GM23338 (cell line): ENCODE measurements at regions not wholly inside any gene's neighbourhood (a gene's known extent, or its start where the extent isn't known, plus 50 kb on each side); places are given as distances from the start of the nearest gene placed in this dataset.
A peak's percentile ranks its signal among the peaks of the same experiment; 100 is the strongest.

Source experiments
- ATAC-seq: fragments of 200-7000 bp; cut with Tn5 transposase; 3 replicates; pipeline ENCODE4 v1.9.1; 2020
- DNase-seq: peaks from one replicate; pipeline ENCODE4 v3.0.0-alpha.2; 2015; ENCODE audit warnings: low spot score
- H2AFZ ChIP-seq: fragments of 200-600 bp; sonication (generic); 2 replicates; pipeline ENCODE4 v1.8.0; 2016; ENCODE audit warnings: antibody characterized with exemption, mild to moderate bottlenecking, moderate library complexity
- H3F3A ChIP-seq: fragments of 200-600 bp; sonication (generic); replicated peaks from 2 replicates; pipeline ENCODE4 v1.8.0; 2017; ENCODE audit warnings: antibody characterized with exemption, mixed run types, low read depth
- H3K27ac ChIP-seq: fragments of 200-600 bp; sonication (generic); 2 replicates; pipeline ENCODE4 v1.6.1; 2016; ENCODE audit warnings: low read depth
- H3K27me3 ChIP-seq: fragments of 200-600 bp; sonication (generic); 2 replicates; pipeline ENCODE4 v1.8.0; 2016; ENCODE audit warnings: mild to moderate bottlenecking, mixed run types, moderate library complexity; ENCODE audit not compliant: insufficient read depth
- H3K36me3 ChIP-seq: fragments of 200-600 bp; sonication (generic); 2 replicates; pipeline ENCODE4 v1.8.0; 2016; ENCODE audit warnings: mild to moderate bottlenecking; ENCODE audit not compliant: insufficient read depth
- H3K4me1 ChIP-seq: fragments of 200-600 bp; sonication (generic); 2 replicates; pipeline ENCODE4 v1.8.0; 2016; ENCODE audit warnings: mild to moderate bottlenecking, moderate library complexity; ENCODE audit not compliant: insufficient read depth
- H3K4me2 ChIP-seq: fragments of 200-600 bp; sonication (generic); 2 replicates; pipeline ENCODE4 v1.7.1; 2017; ENCODE audit warnings: mixed run types
- H3K4me3 ChIP-seq: fragments of 200-600 bp; sonication (generic); 2 replicates; pipeline ENCODE4 v1.6.1; 2016; ENCODE audit warnings: mixed run types
- H3K79me2 ChIP-seq: fragments of 200-600 bp; sonication (generic); replicated peaks from 2 replicates; pipeline ENCODE4 v1.8.0; 2017; ENCODE audit warnings: mild to moderate bottlenecking; ENCODE audit not compliant: insufficient read depth
- H3K9me2 ChIP-seq: fragments of 200-600 bp; sonication (generic); 2 replicates; pipeline ENCODE4 v1.8.0; 2017; ENCODE audit not compliant: insufficient read depth
- H4K20me1 ChIP-seq: fragments of 200-600 bp; sonication (generic); replicated peaks from 2 replicates; pipeline ENCODE4 v1.8.0; 2017; ENCODE audit warnings: mild to moderate bottlenecking; ENCODE audit not compliant: insufficient read depth
- H3K27ac Mint-ChIP-seq: 2 replicates; pipeline ENCODE4 v1.8.0; 2020; ENCODE audit warnings: inconsistent platforms, mild to moderate bottlenecking, moderate library complexity, mixed read lengths
- H3K27me3 Mint-ChIP-seq: 3 replicates; pipeline ENCODE4 v1.8.0; 2022; ENCODE audit warnings: low read depth, mild to moderate bottlenecking, moderate library complexity, mixed read lengths, inconsistent platforms; ENCODE audit not compliant: insufficient read depth, poor library complexity
- H3K36me3 Mint-ChIP-seq: 3 replicates; pipeline ENCODE4 v1.8.0; 2021; ENCODE audit warnings: low read depth, mild to moderate bottlenecking, inconsistent platforms, moderate library complexity, mixed read lengths
- H3K4me1 Mint-ChIP-seq: 3 replicates; pipeline ENCODE4 v1.8.0; 2020; ENCODE audit warnings: mild to moderate bottlenecking, inconsistent platforms, mixed read lengths
- H3K4me3 Mint-ChIP-seq: 3 replicates; pipeline ENCODE4 v1.8.0; 2021; ENCODE audit warnings: moderate library complexity, mild to moderate bottlenecking, inconsistent platforms, mixed read lengths
- H3K9me3 Mint-ChIP-seq: 3 replicates; pipeline ENCODE4 v1.8.0; 2020; ENCODE audit warnings: moderate library complexity, mild to moderate bottlenecking, inconsistent platforms, mixed read lengths
- CREB1 ChIP-seq: fragments of 250-450 bp; sonication (Bioruptor Pico); IDR thresholded peaks from 2 replicates; pipeline ENCODE4 v1.5.0; 2020; ENCODE audit warnings: low read depth, mild to moderate bottlenecking, moderate library complexity
- ETS1 ChIP-seq: IDR thresholded peaks from 2 replicates; pipeline ENCODE4 v1.6.1; 2016; ENCODE audit warnings: antibody characterized with exemption
- EZH2phosphoT487 ChIP-seq: fragments of 200-600 bp; sonication (generic); IDR thresholded peaks from one replicate; pipeline ENCODE4 v1.8.1; 2018; ENCODE audit warnings: antibody characterized with exemption; ENCODE audit not compliant: unreplicated experiment
- JUNB ChIP-seq: IDR thresholded peaks from one replicate; pipeline ENCODE4 v1.6.1; 2016; ENCODE audit warnings: antibody characterized with exemption; ENCODE audit not compliant: unreplicated experiment
- NANOG ChIP-seq: IDR thresholded peaks from 2 replicates; pipeline ENCODE4 v1.6.1; 2016; ENCODE audit warnings: antibody characterized with exemption, borderline replicate concordance
- POLR2AphosphoS5 ChIP-seq: IDR thresholded peaks from 2 replicates; pipeline ENCODE4 v1.6.1; 2016; ENCODE audit warnings: antibody characterized with exemption, low read depth
- STAT1 ChIP-seq: IDR thresholded peaks from one replicate; pipeline ENCODE4 v1.6.1; 2016; ENCODE audit warnings: antibody characterized with exemption; ENCODE audit not compliant: unreplicated experiment
- ZNF114 ChIP-seq: fragments of 250-450 bp; sonication (Bioruptor Pico); IDR thresholded peaks from 2 replicates; pipeline ENCODE4 v1.5.0; 2020; ENCODE audit warnings: mild to moderate bottlenecking, moderate library complexity
- ZNF331 ChIP-seq: fragments of 250-450 bp; sonication (Bioruptor Pico); IDR thresholded peaks from 2 replicates; pipeline ENCODE4 v1.5.0; 2020; ENCODE audit warnings: low read depth, mild to moderate bottlenecking, moderate library complexity
- ZNF462 ChIP-seq: fragments of 250-450 bp; sonication (Bioruptor Pico); IDR thresholded peaks from 2 replicates; pipeline ENCODE4 v1.5.0; 2020; ENCODE audit warnings: mild to moderate bottlenecking, moderate library complexity
- TF ChIP-seq, protein P1 (sequence below), 2 experiments: fragments of 200-600 bp in 1 of 2; sonication (generic) in 1 of 2; conservative IDR thresholded peaks; 2 replicates each; pipeline versions ENCODE4 v1.5.1 to v1.6.1; 2016 to 2017; ENCODE audit warnings: antibody characterized with exemption in 2 of 2, low read depth in 2 of 2, mild to moderate bottlenecking in 2 of 2, moderate library complexity in 1 of 2

DNA sequence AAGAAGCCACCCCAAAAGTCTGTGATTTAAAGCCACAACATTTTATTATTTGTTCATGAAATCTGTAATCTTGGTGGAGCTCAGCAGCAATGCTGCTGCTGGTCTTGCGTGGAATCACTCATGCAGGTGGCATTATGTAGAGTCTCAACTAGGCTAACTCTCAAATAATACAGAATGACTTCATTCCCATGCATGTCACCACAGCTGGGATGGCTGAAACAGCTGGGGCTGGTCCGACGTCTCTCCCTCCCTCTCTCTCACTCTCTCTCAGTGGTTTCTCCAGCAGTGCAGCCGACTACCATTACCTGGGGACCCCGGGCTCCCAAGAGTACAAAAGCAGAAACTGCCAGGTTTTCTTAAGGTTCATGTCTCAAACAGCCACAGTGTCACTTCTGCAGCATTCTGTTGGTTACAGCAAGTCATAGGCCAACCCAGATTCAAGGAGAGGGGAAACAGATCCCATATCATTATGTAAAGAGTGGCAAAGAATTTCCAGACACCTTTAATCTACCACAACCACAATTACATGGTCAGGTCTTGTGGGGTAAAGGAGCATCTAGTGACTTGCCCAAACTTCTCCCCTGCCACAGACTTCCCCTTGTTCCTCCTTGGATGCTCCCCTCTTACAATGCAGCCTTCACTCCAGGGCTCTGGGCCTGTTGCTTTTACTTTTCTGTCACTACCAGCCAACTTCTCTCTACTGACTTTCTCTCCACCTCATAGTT lies 192.0 kb upstream of the HMGA2 start:
- H3K9me3 Mint-ChIP-seq: no peaks in the 10 kb centered on the region
- TF ChIP-seq EZH2phosphoT487 (no peak), CREB1 (no peak), ZNF331 (no peak), ZNF114 (CRISPR knock-in tag) (no peak), STAT1 (no peak), ETS1 (no peak)
- no peak overlapping the region for H3K27ac Mint-ChIP-seq
- Histone ChIP-seq H3K79me2 (no peaks in the 10 kb centered on the region), H3K9me2 (0 out of 2 replicates have a peak, but pooled peaks cover 3% of the 10 kb centered on the region), H3K4me2 (no peak overlapping the region), H3K27ac (no peak overlapping the region), H4K20me1 (no peaks in the 10 kb centered on the region), H3K27me3 (no peaks in the 10 kb centered on the region), H2AFZ (0 out of 2 replicates have a peak overlapping the region, but pooled peaks have one; percentile 32), H3F3A (no peaks in the 10 kb centered on the region), H3K4me1 (no peaks in the 10 kb centered on the region), H3K4me3 (no peak overlapping the region), H3K36me3 (no peaks in the 10 kb centered on the region)
- H3K36me3 Mint-ChIP-seq: no peaks in the 10 kb centered on the region
- ATAC-seq (no peak), DNase-seq (no peak)
- no peaks in the 10 kb centered on the region for H3K27me3 Mint-ChIP-seq
- H3K4me1 Mint-ChIP-seq: peaks cover 5% of the 10 kb centered on the region; the same call in 2 of the 3 replicates
- H3K4me3 Mint-ChIP-seq: no peak overlapping the region

GRCh38 chr12:65634061-65634460 lies 190.2 kb upstream of the HMGA2 start:
- Histone ChIP-seq H3K36me3 (no peaks in the 10 kb centered on the region), H4K20me1 (no peaks in the 10 kb centered on the region), H3K4me2 (no peak overlapping the region), H3F3A (no peaks in the 10 kb centered on the region), H3K4me3 (no peak overlapping the region), H2AFZ (no peak overlapping the region), H3K4me1 (no peaks in the 10 kb centered on the region), H3K79me2 (no peaks in the 10 kb centered on the region), H3K27me3 (no peaks in the 10 kb centered on the region), H3K27ac (no peak overlapping the region), H3K9me2 (0 out of 2 replicates have a peak, but pooled peaks cover 3% of the 10 kb centered on the region)
- no peak overlapping the region for H3K4me3 Mint-ChIP-seq
- no peak overlapping the region for H3K27ac Mint-ChIP-seq
- H3K9me3 Mint-ChIP-seq: no peaks in the 10 kb centered on the region
- TF ChIP-seq, protein P1, sequence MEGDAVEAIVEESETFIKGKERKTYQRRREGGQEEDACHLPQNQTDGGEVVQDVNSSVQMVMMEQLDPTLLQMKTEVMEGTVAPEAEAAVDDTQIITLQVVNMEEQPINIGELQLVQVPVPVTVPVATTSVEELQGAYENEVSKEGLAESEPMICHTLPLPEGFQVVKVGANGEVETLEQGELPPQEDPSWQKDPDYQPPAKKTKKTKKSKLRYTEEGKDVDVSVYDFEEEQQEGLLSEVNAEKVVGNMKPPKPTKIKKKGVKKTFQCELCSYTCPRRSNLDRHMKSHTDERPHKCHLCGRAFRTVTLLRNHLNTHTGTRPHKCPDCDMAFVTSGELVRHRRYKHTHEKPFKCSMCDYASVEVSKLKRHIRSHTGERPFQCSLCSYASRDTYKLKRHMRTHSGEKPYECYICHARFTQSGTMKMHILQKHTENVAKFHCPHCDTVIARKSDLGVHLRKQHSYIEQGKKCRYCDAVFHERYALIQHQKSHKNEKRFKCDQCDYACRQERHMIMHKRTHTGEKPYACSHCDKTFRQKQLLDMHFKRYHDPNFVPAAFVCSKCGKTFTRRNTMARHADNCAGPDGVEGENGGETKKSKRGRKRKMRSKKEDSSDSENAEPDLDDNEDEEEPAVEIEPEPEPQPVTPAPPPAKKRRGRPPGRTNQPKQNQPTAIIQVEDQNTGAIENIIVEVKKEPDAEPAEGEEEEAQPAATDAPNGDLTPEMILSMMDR (conservative IDR thresholded peaks at IDR 0.05; ENCODE audit: low read depth in 2 of 2): no peak
- TF ChIP-seq EZH2phosphoT487: no peak
- TF ChIP-seq ZNF462: no peak
- TF ChIP-seq ZNF114 (CRISPR knock-in tag): no peak
- no peak for TF ChIP-seq ZNF331
- TF ChIP-seq POLR2AphosphoS5: no peak
- no peak for TF ChIP-seq CREB1
- no peak for TF ChIP-seq NANOG
- no peak for TF ChIP-seq JUNB
- TF ChIP-seq ETS1: no peak
- peaks cover 5% of the 10 kb centered on the region; the same call in 2 of the 3 replicates for H3K4me1 Mint-ChIP-seq
- H3K27me3 Mint-ChIP-seq: peaks cover 1% of the 10 kb centered on the region
- H3K36me3 Mint-ChIP-seq: no peaks in the 10 kb centered on the region
- DNase-seq (no peak), ATAC-seq (no peak)
